H9 (cell line): ENCODE measurements at regions not wholly inside any gene's neighbourhood (a gene's known extent, or its start where the extent isn't known, plus 50 kb on each side); places are given as distances from the start of the nearest gene placed in this dataset.

Experiments used
- DNase-seq: peaks from one replicate; pipeline ENCODE4 v3.0.0-alpha.2; 2017
- H2AFZ ChIP-seq: one replicate; pipeline ENCODE4 v1.6.1; 2013; ENCODE audit warnings: mild to moderate bottlenecking, low read length, control low read depth, moderate library complexity
- H2AK5ac ChIP-seq: 2 replicates; pipeline ENCODE4 v1.6.1; 2013; ENCODE audit warnings: low read length, control low read depth, mixed read lengths; ENCODE audit not compliant: insufficient read length
- H2BK120ac ChIP-seq: one replicate; pipeline ENCODE4 v1.6.1; 2013; ENCODE audit warnings: low read depth, mild to moderate bottlenecking, low read length, control low read depth, inconsistent platforms; ENCODE audit not compliant: poor library complexity, severe bottlenecking
- H2BK12ac ChIP-seq: 2 replicates; pipeline ENCODE4 v1.6.1; 2013; ENCODE audit warnings: low read length, control low read depth, mixed read lengths, low read depth; ENCODE audit not compliant: insufficient read length
- H2BK15ac ChIP-seq: 2 replicates; pipeline ENCODE4 v1.6.1; 2013; ENCODE audit warnings: low read depth, low read length, control low read depth
- H2BK20ac ChIP-seq: one replicate; pipeline ENCODE4 v1.6.1; 2013; ENCODE audit warnings: low read depth, mild to moderate bottlenecking, low read length, control low read depth, inconsistent platforms; ENCODE audit not compliant: poor library complexity, severe bottlenecking
- H2BK5ac ChIP-seq: 2 replicates; pipeline ENCODE4 v1.6.1; 2013; ENCODE audit warnings: low read length, control low read depth, mixed read lengths; ENCODE audit not compliant: insufficient read length
- H3K14ac ChIP-seq: 2 replicates; pipeline ENCODE4 v1.6.1; 2013; ENCODE audit warnings: low read length, control low read depth; ENCODE audit not compliant: insufficient read depth
- H3K18ac ChIP-seq: 2 replicates; pipeline ENCODE4 v1.6.1; 2013; ENCODE audit warnings: low read depth, mild to moderate bottlenecking, mixed read lengths, low read length, control low read depth; ENCODE audit not compliant: insufficient read length
- H3K23ac ChIP-seq: 2 replicates; pipeline ENCODE4 v1.6.1; 2013; ENCODE audit warnings: low read length, control low read depth, mixed read lengths, low read depth; ENCODE audit not compliant: insufficient read length
- H3K23me2 ChIP-seq: 2 replicates; pipeline ENCODE4 v1.6.1; 2013; ENCODE audit warnings: low read depth, mild to moderate bottlenecking, mixed read lengths, low read length, control low read depth; ENCODE audit not compliant: insufficient read length, poor library complexity, severe bottlenecking
- H3K27ac ChIP-seq: 2 replicates; pipeline ENCODE4 v1.5.1; 2013; ENCODE audit warnings: low read length, control low read depth, mixed read lengths, low read depth; ENCODE audit not compliant: insufficient read length
- H3K27me3 ChIP-seq: 2 replicates; pipeline ENCODE4 v1.6.1; 2013; ENCODE audit warnings: low read length, control low read depth, inconsistent platforms; ENCODE audit not compliant: insufficient read depth
- H3K4ac ChIP-seq: 2 replicates; pipeline ENCODE4 v1.6.1; 2013; ENCODE audit warnings: low read depth, mild to moderate bottlenecking, control low read depth, inconsistent platforms, low read length, moderate library complexity
- H3K4me1 ChIP-seq: 2 replicates; pipeline ENCODE4 v1.6.1; 2013; ENCODE audit warnings: low read length, control low read depth, inconsistent platforms; ENCODE audit not compliant: insufficient read depth
- H3K4me2 ChIP-seq: 2 replicates; pipeline ENCODE4 v1.6.1; 2013; ENCODE audit warnings: low read length, control low read depth, mixed read lengths; ENCODE audit not compliant: insufficient read length, insufficient read depth
- H3K56ac ChIP-seq: 2 replicates; pipeline ENCODE4 v1.6.1; 2013; ENCODE audit warnings: low read depth, mild to moderate bottlenecking, mixed read lengths, low read length, control low read depth; ENCODE audit not compliant: insufficient read length
- H3K79me1 ChIP-seq: 2 replicates; pipeline ENCODE4 v1.6.1; 2013; ENCODE audit warnings: low read depth, mild to moderate bottlenecking, moderate library complexity, low read length, control low read depth, inconsistent platforms; ENCODE audit not compliant: insufficient read depth, poor library complexity, severe bottlenecking
- H3K79me2 ChIP-seq: 2 replicates; pipeline ENCODE4 v1.6.1; 2013; ENCODE audit warnings: low read length, control low read depth, inconsistent platforms; ENCODE audit not compliant: insufficient read depth
- H3K9ac ChIP-seq: 2 replicates; pipeline ENCODE4 v1.6.1; 2013; ENCODE audit warnings: low read length, control low read depth, mixed read lengths; ENCODE audit not compliant: insufficient read length; ENCODE audit errors: extremely low read depth
- H3K9me3 ChIP-seq: one replicate; pipeline ENCODE4 v1.6.1; 2013; ENCODE audit warnings: low read depth, low read length, inconsistent platforms; ENCODE audit not compliant: control insufficient read depth
- H3T11ph ChIP-seq: one replicate; pipeline ENCODE4 v1.6.1; 2013; ENCODE audit warnings: mild to moderate bottlenecking, low read length, control low read depth, inconsistent platforms
- H4K20me1 ChIP-seq: one replicate; pipeline ENCODE4 v1.6.1; 2013; ENCODE audit not compliant: control insufficient read depth, insufficient read length, insufficient read depth
- H4K5ac ChIP-seq: 2 replicates; pipeline ENCODE4 v1.6.1; 2013; ENCODE audit warnings: low read depth, mild to moderate bottlenecking, mixed read lengths, low read length, control low read depth; ENCODE audit not compliant: insufficient read length
- H4K8ac ChIP-seq: replicated peaks from 2 replicates; pipeline ENCODE4 v1.6.1; 2013; ENCODE audit warnings: low read length, control low read depth, mixed read lengths, low read depth; ENCODE audit not compliant: insufficient read length
- H4K91ac ChIP-seq: 2 replicates; pipeline ENCODE4 v1.6.1; 2013; ENCODE audit warnings: low read depth, mild to moderate bottlenecking, moderate library complexity, mixed read lengths, low read length, control low read depth; ENCODE audit not compliant: insufficient read length
- H3K27ac Mint-ChIP-seq, 3 experiments: 2 replicates in 2 of 3; 3 replicates in 1 of 3; pipeline ENCODE4 v1.8.0; 2020 to 2021; ENCODE audit warnings: mixed read lengths in 3 of 3, mild to moderate bottlenecking in 1 of 3, moderate library complexity in 1 of 3
- H3K27me3 Mint-ChIP-seq: 2 replicates; pipeline ENCODE4 v1.8.0; 2021; ENCODE audit warnings: low read depth, mild to moderate bottlenecking, moderate library complexity, mixed read lengths
- H3K36me3 Mint-ChIP-seq, 3 experiments: 2 replicates in 2 of 3; 3 replicates in 1 of 3; pipeline ENCODE4 v1.8.0; 2020 to 2021; ENCODE audit warnings: low read depth in 3 of 3, mixed read lengths in 3 of 3; ENCODE audit not compliant: insufficient read depth in 1 of 3
- H3K4me1 Mint-ChIP-seq, 2 experiments: 2 replicates each; pipeline ENCODE4 v1.8.0; 2020; ENCODE audit warnings: mixed read lengths in 2 of 2
- H3K4me3 Mint-ChIP-seq, 2 experiments: 2 replicates in 1 of 2; 3 replicates in 1 of 2; pipeline ENCODE4 v1.8.0; 2020 to 2021; ENCODE audit warnings: mild to moderate bottlenecking in 2 of 2, mixed read lengths in 2 of 2, moderate library complexity in 1 of 2
- H3K9me3 Mint-ChIP-seq, 2 experiments: 2 replicates in 1 of 2; 3 replicates in 1 of 2; pipeline ENCODE4 v1.8.0; 2020; ENCODE audit warnings: mild to moderate bottlenecking in 2 of 2, mixed read lengths in 2 of 2, moderate library complexity in 1 of 2
- WGBS: extraction: QIAGEN DNeasy Blood & Tissue Kit; methylation state at CpG from one replicate; pipeline ENCODE4 v1.1.7; 2013; ENCODE audit warnings: missing lambda C conversion rate, low lambda C conversion rate, mixed read lengths; ENCODE audit not compliant: insufficient read length; ENCODE audit errors: extremely low coverage; 5-methylcytosine and 5-hydroxymethylcytosine counted together
- TF ChIP-seq, protein P1 (sequence below): fragments of 200-600 bp; sonication (generic); conservative IDR thresholded peaks from 3 replicates; pipeline ENCODE4 v1.8.0; 2021; ENCODE audit warnings: antibody characterized with exemption, mild to moderate bottlenecking

DNA sequence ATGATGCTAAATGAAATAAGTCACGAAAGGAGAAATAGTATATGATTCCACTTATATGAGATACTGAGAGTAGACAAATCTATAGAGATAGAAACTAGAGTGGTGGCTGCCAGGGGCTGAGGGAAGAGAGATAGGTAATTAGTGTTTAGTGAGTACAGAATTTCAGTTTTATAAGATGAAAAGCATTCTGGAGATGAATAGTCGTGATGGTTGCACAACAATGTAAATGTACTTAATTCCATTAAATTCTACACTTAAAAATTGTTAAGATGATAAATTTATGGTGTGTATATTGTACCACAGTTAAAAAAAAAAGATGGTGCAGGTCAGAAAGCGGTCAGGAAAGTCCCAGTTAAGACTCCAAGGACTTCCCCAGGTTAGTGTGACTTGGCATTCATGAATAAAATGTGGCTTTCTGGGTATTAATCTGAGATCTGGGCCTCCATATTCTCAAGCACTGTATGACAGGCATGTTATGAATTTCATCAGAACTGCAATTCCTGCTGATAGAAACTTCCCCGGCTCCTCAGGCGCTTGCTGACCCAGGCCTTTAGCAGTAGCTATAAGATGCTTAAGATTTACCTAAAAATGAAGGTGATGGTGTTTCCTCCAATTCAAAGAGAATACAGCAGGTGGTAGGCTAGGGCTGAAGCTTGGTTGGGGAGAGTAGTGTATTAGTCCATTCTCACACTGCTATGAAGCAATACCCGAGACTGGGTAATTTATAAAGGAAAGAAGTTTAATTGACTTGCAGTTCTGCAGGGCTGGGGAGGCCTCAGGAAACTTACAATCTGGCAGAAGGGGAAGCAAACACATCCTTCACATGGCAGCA is 115.3 kb upstream of the SOX9 start:
- no peaks in the 10 kb centered on the region for H3K36me3 Mint-ChIP-seq
- no peak overlapping the region for H3K27ac ChIP-seq
- TF ChIP-seq, protein P1, sequence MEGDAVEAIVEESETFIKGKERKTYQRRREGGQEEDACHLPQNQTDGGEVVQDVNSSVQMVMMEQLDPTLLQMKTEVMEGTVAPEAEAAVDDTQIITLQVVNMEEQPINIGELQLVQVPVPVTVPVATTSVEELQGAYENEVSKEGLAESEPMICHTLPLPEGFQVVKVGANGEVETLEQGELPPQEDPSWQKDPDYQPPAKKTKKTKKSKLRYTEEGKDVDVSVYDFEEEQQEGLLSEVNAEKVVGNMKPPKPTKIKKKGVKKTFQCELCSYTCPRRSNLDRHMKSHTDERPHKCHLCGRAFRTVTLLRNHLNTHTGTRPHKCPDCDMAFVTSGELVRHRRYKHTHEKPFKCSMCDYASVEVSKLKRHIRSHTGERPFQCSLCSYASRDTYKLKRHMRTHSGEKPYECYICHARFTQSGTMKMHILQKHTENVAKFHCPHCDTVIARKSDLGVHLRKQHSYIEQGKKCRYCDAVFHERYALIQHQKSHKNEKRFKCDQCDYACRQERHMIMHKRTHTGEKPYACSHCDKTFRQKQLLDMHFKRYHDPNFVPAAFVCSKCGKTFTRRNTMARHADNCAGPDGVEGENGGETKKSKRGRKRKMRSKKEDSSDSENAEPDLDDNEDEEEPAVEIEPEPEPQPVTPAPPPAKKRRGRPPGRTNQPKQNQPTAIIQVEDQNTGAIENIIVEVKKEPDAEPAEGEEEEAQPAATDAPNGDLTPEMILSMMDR: no peak
- H3K27me3 ChIP-seq: no peaks in the 10 kb centered on the region
- H2AFZ ChIP-seq: no peak overlapping the region
- H3T11ph ChIP-seq: no peak overlapping the region
- H2BK12ac ChIP-seq: no peak overlapping the region
- H2BK15ac ChIP-seq: no peak overlapping the region
- H3K4me1 Mint-ChIP-seq: peaks cover 0 to 2% of the 10 kb centered on the region in 2 experiments; a peak in 2 of 4 replicates
- no peak overlapping the region for H3K4me3 Mint-ChIP-seq
- no peak overlapping the region for H4K8ac ChIP-seq
- no peak overlapping the region for H3K4ac ChIP-seq
- no peaks in the 10 kb centered on the region for H3K79me1 ChIP-seq
- no peak overlapping the region for H4K5ac ChIP-seq
- no peak overlapping the region for H2BK5ac ChIP-seq
- H3K27ac Mint-ChIP-seq: no peak overlapping the region
- no peak overlapping the region for H3K14ac ChIP-seq
- no peak overlapping the region for H3K56ac ChIP-seq
- H3K9ac ChIP-seq: no peak overlapping the region
- no peaks in the 10 kb centered on the region for H3K23me2 ChIP-seq
- no peaks in the 10 kb centered on the region for H3K79me2 ChIP-seq
- no peak overlapping the region for H2BK20ac ChIP-seq
- no CpG with 5 or more reads among the region's 6 CpGs for WGBS
- no peak overlapping the region for H2BK120ac ChIP-seq
- H3K4me2 ChIP-seq: no peak overlapping the region
- H3K18ac ChIP-seq: no peak overlapping the region
- H4K20me1 ChIP-seq: no peaks in the 10 kb centered on the region
- H3K9me3 Mint-ChIP-seq: no peaks in the 10 kb centered on the region
- no peak overlapping the region for H4K91ac ChIP-seq
- H2AK5ac ChIP-seq: no peak overlapping the region
- peaks cover 6% of the 10 kb centered on the region for H3K27me3 Mint-ChIP-seq
- no peaks in the 10 kb centered on the region for H3K4me1 ChIP-seq
- no peak overlapping the region for H3K23ac ChIP-seq
- no peaks in the 10 kb centered on the region for H3K9me3 ChIP-seq
- DNase-seq: no peak
